H9 (cell line): ENCODE measurements at regions not wholly inside any gene's neighbourhood (a gene's known extent, or its start where the extent isn't known, plus 50 kb on each side); places are given as distances from the start of the nearest gene placed in this dataset.

Experiments used
- DNase-seq: peaks from one replicate; pipeline ENCODE4 v3.0.0-alpha.2; 2017
- H2AFZ ChIP-seq: one replicate; pipeline ENCODE4 v1.6.1; 2013; ENCODE audit warnings: mild to moderate bottlenecking, low read length, control low read depth, moderate library complexity
- H2AK5ac ChIP-seq: 2 replicates; pipeline ENCODE4 v1.6.1; 2013; ENCODE audit warnings: low read length, control low read depth, mixed read lengths; ENCODE audit not compliant: insufficient read length
- H2BK120ac ChIP-seq: one replicate; pipeline ENCODE4 v1.6.1; 2013; ENCODE audit warnings: low read depth, mild to moderate bottlenecking, low read length, control low read depth, inconsistent platforms; ENCODE audit not compliant: poor library complexity, severe bottlenecking
- H2BK12ac ChIP-seq: 2 replicates; pipeline ENCODE4 v1.6.1; 2013; ENCODE audit warnings: low read length, control low read depth, mixed read lengths, low read depth; ENCODE audit not compliant: insufficient read length
- H2BK15ac ChIP-seq: 2 replicates; pipeline ENCODE4 v1.6.1; 2013; ENCODE audit warnings: low read depth, low read length, control low read depth
- H2BK20ac ChIP-seq: one replicate; pipeline ENCODE4 v1.6.1; 2013; ENCODE audit warnings: low read depth, mild to moderate bottlenecking, low read length, control low read depth, inconsistent platforms; ENCODE audit not compliant: poor library complexity, severe bottlenecking
- H2BK5ac ChIP-seq: 2 replicates; pipeline ENCODE4 v1.6.1; 2013; ENCODE audit warnings: low read length, control low read depth, mixed read lengths; ENCODE audit not compliant: insufficient read length
- H3K14ac ChIP-seq: 2 replicates; pipeline ENCODE4 v1.6.1; 2013; ENCODE audit warnings: low read length, control low read depth; ENCODE audit not compliant: insufficient read depth
- H3K18ac ChIP-seq: 2 replicates; pipeline ENCODE4 v1.6.1; 2013; ENCODE audit warnings: low read depth, mild to moderate bottlenecking, mixed read lengths, low read length, control low read depth; ENCODE audit not compliant: insufficient read length
- H3K23ac ChIP-seq: 2 replicates; pipeline ENCODE4 v1.6.1; 2013; ENCODE audit warnings: low read length, control low read depth, mixed read lengths, low read depth; ENCODE audit not compliant: insufficient read length
- H3K23me2 ChIP-seq: 2 replicates; pipeline ENCODE4 v1.6.1; 2013; ENCODE audit warnings: low read depth, mild to moderate bottlenecking, mixed read lengths, low read length, control low read depth; ENCODE audit not compliant: insufficient read length, poor library complexity, severe bottlenecking
- H3K27ac ChIP-seq: 2 replicates; pipeline ENCODE4 v1.5.1; 2013; ENCODE audit warnings: low read length, control low read depth, mixed read lengths, low read depth; ENCODE audit not compliant: insufficient read length
- H3K27me3 ChIP-seq: 2 replicates; pipeline ENCODE4 v1.6.1; 2013; ENCODE audit warnings: low read length, control low read depth, inconsistent platforms; ENCODE audit not compliant: insufficient read depth
- H3K4ac ChIP-seq: 2 replicates; pipeline ENCODE4 v1.6.1; 2013; ENCODE audit warnings: low read depth, mild to moderate bottlenecking, control low read depth, inconsistent platforms, low read length, moderate library complexity
- H3K4me1 ChIP-seq: 2 replicates; pipeline ENCODE4 v1.6.1; 2013; ENCODE audit warnings: low read length, control low read depth, inconsistent platforms; ENCODE audit not compliant: insufficient read depth
- H3K4me2 ChIP-seq: 2 replicates; pipeline ENCODE4 v1.6.1; 2013; ENCODE audit warnings: low read length, control low read depth, mixed read lengths; ENCODE audit not compliant: insufficient read length, insufficient read depth
- H3K56ac ChIP-seq: 2 replicates; pipeline ENCODE4 v1.6.1; 2013; ENCODE audit warnings: low read depth, mild to moderate bottlenecking, mixed read lengths, low read length, control low read depth; ENCODE audit not compliant: insufficient read length
- H3K79me1 ChIP-seq: 2 replicates; pipeline ENCODE4 v1.6.1; 2013; ENCODE audit warnings: low read depth, mild to moderate bottlenecking, moderate library complexity, low read length, control low read depth, inconsistent platforms; ENCODE audit not compliant: insufficient read depth, poor library complexity, severe bottlenecking
- H3K79me2 ChIP-seq: 2 replicates; pipeline ENCODE4 v1.6.1; 2013; ENCODE audit warnings: low read length, control low read depth, inconsistent platforms; ENCODE audit not compliant: insufficient read depth
- H3K9ac ChIP-seq: 2 replicates; pipeline ENCODE4 v1.6.1; 2013; ENCODE audit warnings: low read length, control low read depth, mixed read lengths; ENCODE audit not compliant: insufficient read length; ENCODE audit errors: extremely low read depth
- H3K9me3 ChIP-seq: one replicate; pipeline ENCODE4 v1.6.1; 2013; ENCODE audit warnings: low read depth, low read length, inconsistent platforms; ENCODE audit not compliant: control insufficient read depth
- H3T11ph ChIP-seq: one replicate; pipeline ENCODE4 v1.6.1; 2013; ENCODE audit warnings: mild to moderate bottlenecking, low read length, control low read depth, inconsistent platforms
- H4K20me1 ChIP-seq: one replicate; pipeline ENCODE4 v1.6.1; 2013; ENCODE audit not compliant: control insufficient read depth, insufficient read length, insufficient read depth
- H4K5ac ChIP-seq: 2 replicates; pipeline ENCODE4 v1.6.1; 2013; ENCODE audit warnings: low read depth, mild to moderate bottlenecking, mixed read lengths, low read length, control low read depth; ENCODE audit not compliant: insufficient read length
- H4K8ac ChIP-seq: replicated peaks from 2 replicates; pipeline ENCODE4 v1.6.1; 2013; ENCODE audit warnings: low read length, control low read depth, mixed read lengths, low read depth; ENCODE audit not compliant: insufficient read length
- H4K91ac ChIP-seq: 2 replicates; pipeline ENCODE4 v1.6.1; 2013; ENCODE audit warnings: low read depth, mild to moderate bottlenecking, moderate library complexity, mixed read lengths, low read length, control low read depth; ENCODE audit not compliant: insufficient read length
- H3K27ac Mint-ChIP-seq, 3 experiments: 2 replicates in 2 of 3; 3 replicates in 1 of 3; pipeline ENCODE4 v1.8.0; 2020 to 2021; ENCODE audit warnings: mixed read lengths in 3 of 3, mild to moderate bottlenecking in 1 of 3, moderate library complexity in 1 of 3
- H3K27me3 Mint-ChIP-seq: 2 replicates; pipeline ENCODE4 v1.8.0; 2021; ENCODE audit warnings: low read depth, mild to moderate bottlenecking, moderate library complexity, mixed read lengths
- H3K36me3 Mint-ChIP-seq, 3 experiments: 2 replicates in 2 of 3; 3 replicates in 1 of 3; pipeline ENCODE4 v1.8.0; 2020 to 2021; ENCODE audit warnings: low read depth in 3 of 3, mixed read lengths in 3 of 3; ENCODE audit not compliant: insufficient read depth in 1 of 3
- H3K4me1 Mint-ChIP-seq, 2 experiments: 2 replicates each; pipeline ENCODE4 v1.8.0; 2020; ENCODE audit warnings: mixed read lengths in 2 of 2
- H3K4me3 Mint-ChIP-seq, 2 experiments: 2 replicates in 1 of 2; 3 replicates in 1 of 2; pipeline ENCODE4 v1.8.0; 2020 to 2021; ENCODE audit warnings: mild to moderate bottlenecking in 2 of 2, mixed read lengths in 2 of 2, moderate library complexity in 1 of 2
- H3K9me3 Mint-ChIP-seq, 2 experiments: 2 replicates in 1 of 2; 3 replicates in 1 of 2; pipeline ENCODE4 v1.8.0; 2020; ENCODE audit warnings: mild to moderate bottlenecking in 2 of 2, mixed read lengths in 2 of 2, moderate library complexity in 1 of 2
- WGBS: extraction: QIAGEN DNeasy Blood & Tissue Kit; methylation state at CpG from one replicate; pipeline ENCODE4 v1.1.7; 2013; ENCODE audit warnings: missing lambda C conversion rate, low lambda C conversion rate, mixed read lengths; ENCODE audit not compliant: insufficient read length; ENCODE audit errors: extremely low coverage; 5-methylcytosine and 5-hydroxymethylcytosine counted together
- TF ChIP-seq, protein P1 (sequence below): fragments of 200-600 bp; sonication (generic); conservative IDR thresholded peaks from 3 replicates; pipeline ENCODE4 v1.8.0; 2021; ENCODE audit warnings: antibody characterized with exemption, mild to moderate bottlenecking

DNA sequence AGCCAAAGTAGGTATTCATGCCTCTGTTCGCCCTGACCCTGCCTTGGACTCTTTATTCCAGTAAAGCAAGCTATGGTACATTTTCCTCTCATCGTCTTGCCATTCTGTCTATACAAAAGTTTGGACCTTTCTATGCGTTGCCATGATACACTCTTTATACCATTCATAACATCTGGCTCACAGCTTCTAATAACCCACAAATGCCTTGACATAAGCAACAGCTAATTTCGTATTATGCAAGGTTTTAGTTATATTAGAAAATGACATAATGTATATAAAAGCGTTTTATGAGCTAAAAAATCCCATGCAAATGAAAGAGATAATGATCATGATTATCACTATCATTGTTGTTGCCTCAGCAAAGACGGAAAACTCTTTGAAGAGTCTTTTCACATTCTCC lies 265.7 kb downstream of the TMEM167A start:
- Histone ChIP-seq H3K4me1 (no peaks in the 10 kb centered on the region; the same call in 1 of the 2 replicates), H3K9ac (no peak overlapping the region), H2BK120ac (no peak overlapping the region), H3K56ac (no peak overlapping the region), H2BK12ac (no peak overlapping the region), H4K91ac (no peak overlapping the region), H3K4me2 (no peak overlapping the region), H2AFZ (no peak overlapping the region), H3K23ac (no peak overlapping the region), H2BK15ac (no peak overlapping the region), H4K8ac (no peak overlapping the region), H3K14ac (no peak overlapping the region), H3K23me2 (no peaks in the 10 kb centered on the region), H3K27me3 (no peaks in the 10 kb centered on the region), H4K20me1 (no peaks in the 10 kb centered on the region), H2AK5ac (no peak overlapping the region), H3K9me3 (no peaks in the 10 kb centered on the region), H3K18ac (no peak overlapping the region), H3K79me1 (no peaks in the 10 kb centered on the region), H2BK20ac (no peak overlapping the region), H4K5ac (no peak overlapping the region), H3K4ac (no peak overlapping the region), H3K79me2 (no peaks in the 10 kb centered on the region), H3T11ph (no peak overlapping the region), H3K27ac (no peak overlapping the region), H2BK5ac (no peak overlapping the region)
- no peaks in the 10 kb centered on the region for H3K9me3 Mint-ChIP-seq
- H3K27me3 Mint-ChIP-seq: no peaks in the 10 kb centered on the region
- H3K4me1 Mint-ChIP-seq: peaks cover 33 to 34% of the 10 kb centered on the region in 2 experiments
- peaks cover 0 to 2% (median 0%) of the 10 kb centered on the region in 3 experiments; a peak in 2 of 7 replicates for H3K36me3 Mint-ChIP-seq
- no peak for DNase-seq
- TF ChIP-seq, protein P1, sequence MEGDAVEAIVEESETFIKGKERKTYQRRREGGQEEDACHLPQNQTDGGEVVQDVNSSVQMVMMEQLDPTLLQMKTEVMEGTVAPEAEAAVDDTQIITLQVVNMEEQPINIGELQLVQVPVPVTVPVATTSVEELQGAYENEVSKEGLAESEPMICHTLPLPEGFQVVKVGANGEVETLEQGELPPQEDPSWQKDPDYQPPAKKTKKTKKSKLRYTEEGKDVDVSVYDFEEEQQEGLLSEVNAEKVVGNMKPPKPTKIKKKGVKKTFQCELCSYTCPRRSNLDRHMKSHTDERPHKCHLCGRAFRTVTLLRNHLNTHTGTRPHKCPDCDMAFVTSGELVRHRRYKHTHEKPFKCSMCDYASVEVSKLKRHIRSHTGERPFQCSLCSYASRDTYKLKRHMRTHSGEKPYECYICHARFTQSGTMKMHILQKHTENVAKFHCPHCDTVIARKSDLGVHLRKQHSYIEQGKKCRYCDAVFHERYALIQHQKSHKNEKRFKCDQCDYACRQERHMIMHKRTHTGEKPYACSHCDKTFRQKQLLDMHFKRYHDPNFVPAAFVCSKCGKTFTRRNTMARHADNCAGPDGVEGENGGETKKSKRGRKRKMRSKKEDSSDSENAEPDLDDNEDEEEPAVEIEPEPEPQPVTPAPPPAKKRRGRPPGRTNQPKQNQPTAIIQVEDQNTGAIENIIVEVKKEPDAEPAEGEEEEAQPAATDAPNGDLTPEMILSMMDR: no peak
- no peak overlapping the region for H3K27ac Mint-ChIP-seq
- no CpG with 5 or more reads among the region's 6 CpGs for WGBS
- no peak overlapping the region for H3K4me3 Mint-ChIP-seq
